HPDE6-E6E7 (cell line): ENCODE measurements at regions not wholly inside any gene's neighbourhood (a gene's known extent, or its start where the extent isn't known, plus 50 kb on each side); places are given as distances from the start of the nearest gene placed in this dataset.

Experiments used
- DNase-seq: peaks from one replicate; pipeline ENCODE4 v3.0.0; 2011; ENCODE audit warnings: missing footprints; ENCODE audit errors: extremely low spot score

DNA sequence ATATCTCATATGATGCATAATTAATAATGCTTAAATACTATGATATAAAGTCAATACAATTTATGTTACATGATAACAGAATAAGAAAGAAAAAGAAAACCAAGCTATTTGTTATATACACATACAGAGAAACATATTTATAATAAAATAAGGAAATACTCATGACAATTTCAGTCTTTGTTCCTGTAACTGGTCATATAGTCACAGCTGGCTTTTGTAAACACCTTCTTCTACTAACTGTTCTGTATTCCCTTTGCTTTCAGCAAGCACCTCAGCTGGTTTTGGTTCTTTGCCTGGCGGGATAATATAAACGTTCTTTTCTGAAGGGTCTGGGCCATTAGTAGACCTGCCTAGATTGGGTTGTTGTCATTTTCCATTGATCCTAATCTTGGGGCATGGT, 158.5 kb downstream of the COPS8 start:
- DNase-seq, result no peak

DNA sequence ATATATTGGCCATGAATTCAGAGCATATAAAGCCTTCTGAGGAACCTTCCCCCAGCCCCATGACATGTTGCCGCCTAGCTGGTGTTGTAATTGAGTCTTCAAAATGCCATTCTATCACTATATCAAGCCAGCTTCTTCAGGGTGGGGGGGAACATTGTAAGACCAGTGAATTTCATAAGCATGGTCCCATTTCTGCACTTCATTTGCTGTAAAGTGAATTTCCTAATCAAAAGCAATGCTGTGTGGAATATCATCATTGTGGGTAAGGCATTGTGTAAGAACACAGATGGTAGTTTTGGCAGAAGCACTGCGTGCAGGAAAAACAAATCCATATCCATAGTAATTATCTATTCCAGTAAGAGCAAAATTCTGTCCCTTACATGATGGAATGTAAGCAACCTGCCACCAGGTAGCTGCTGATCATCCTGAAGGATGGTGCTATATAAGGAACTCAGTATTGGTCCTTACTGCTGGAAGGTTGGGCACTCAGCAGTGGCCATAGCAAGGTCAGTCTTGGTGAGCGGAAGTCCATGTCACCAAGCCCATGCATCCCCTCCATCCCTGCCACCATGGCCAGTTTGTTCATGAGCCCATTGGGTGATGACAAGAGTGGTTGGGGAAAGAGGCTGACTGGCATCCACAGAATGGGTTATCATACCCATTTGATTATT, 159.4 kb downstream of the COPS8 start:
- DNase-seq, result no peak

DNA sequence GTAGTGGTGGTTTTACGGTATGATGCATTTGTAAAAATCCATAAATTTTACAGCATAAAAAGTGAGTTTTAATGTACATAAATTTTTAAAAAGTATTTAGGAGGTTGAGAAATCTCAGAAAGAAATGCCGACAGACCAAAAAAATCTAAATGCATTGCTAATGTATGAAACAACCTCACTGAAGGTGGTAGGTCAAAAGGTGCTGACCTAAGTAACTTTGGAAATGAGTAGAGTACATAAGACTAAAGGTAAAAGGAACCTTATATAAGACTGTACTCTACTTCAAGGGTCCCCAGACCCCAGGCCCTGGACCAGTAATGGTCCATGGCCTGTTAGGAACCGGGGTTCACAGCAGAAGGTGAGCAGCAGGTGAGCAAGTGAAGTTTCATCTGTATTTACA, 163.4 kb downstream of the COL6A3 start:
- no peak for DNase-seq

DNA sequence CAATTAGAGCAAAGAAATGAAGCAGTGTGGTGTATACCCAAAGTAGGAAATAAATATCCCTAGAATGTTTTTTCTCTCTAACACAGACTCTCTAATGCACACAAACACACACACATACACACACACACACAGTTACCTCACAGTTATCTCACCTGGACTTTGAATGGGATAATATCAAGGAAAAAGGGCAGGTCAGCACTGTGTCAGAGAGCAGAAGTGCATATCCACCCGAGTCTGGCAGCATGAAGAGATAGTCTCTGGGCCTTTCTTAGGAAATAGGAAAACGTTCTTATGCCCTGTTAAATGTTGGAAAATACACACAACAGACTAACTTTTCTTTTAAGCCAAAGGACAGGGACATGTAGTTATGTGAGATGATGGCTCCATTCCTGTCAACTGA, 162.0 kb downstream of the COL6A3 start:
- DNase-seq, result no peak

GRCh38 chr2:237253046-237253702, 160.8 kb downstream of the COL6A3 start:
- DNase-seq, result no peak

GRCh38 chr2:237254369-237254861, 159.5 kb downstream of the COL6A3 start:
- DNase-seq, result no peak

DNA sequence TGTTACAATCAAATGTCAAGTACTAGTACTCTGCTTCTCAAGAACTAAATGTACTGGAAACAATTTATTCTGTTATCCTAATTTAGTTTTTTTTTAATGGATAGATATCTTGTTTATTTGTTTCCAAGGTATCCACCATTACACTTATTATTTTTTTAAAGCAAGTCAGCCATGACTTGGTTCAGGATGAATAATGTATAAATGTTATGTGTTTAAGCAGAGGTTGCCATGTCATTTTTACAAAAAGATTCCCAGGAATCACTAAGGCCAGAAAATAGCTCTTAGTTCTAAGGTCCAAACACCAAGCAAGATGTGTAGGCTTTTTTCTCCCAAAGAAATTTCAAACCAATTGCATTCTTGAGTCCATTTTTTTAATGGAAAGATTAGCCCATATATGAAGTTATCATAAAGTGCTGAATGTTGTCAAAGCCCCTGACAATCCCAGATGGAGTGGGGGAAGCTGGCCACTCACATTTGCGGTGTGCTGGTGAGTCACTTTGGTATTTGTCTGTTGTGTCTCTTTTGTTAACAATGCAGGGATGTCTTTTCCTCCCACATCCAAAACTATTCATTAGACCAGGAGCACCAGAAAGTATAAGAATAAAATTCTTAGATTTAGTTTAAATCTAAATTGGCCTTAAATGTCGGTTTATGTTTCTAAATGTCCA, 158.9 kb downstream of the COL6A3 start:
- no peak for DNase-seq

- DNase-seq, result no peak
Observed at GRCh38 chr2:237256887-237257286, 157.1 kb downstream of the COL6A3 start.

DNA sequence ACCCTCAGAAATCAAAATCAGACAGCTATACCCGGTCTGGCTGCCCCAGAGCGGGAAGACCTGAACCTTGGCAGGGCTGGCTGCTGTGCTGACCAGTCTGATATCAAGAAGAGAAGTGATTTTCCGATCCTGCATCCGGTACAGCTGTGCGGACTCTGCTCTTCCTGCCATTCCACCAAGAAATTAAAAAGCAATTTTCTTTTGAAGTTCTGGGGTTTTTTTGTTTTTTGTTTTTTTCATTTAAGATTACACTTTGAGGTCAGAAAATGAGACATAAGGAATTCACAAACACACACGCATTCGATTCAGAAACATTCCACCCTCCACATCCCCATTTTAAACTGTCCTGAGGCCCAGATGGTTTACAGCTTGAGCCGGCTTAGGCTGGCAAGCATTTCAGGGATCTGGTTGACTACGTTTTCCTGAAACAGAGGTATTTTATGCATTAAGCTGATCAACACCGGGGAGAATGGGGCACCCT, 156.5 kb downstream of the COL6A3 start:
- DNase-seq, result no peak

DNA sequence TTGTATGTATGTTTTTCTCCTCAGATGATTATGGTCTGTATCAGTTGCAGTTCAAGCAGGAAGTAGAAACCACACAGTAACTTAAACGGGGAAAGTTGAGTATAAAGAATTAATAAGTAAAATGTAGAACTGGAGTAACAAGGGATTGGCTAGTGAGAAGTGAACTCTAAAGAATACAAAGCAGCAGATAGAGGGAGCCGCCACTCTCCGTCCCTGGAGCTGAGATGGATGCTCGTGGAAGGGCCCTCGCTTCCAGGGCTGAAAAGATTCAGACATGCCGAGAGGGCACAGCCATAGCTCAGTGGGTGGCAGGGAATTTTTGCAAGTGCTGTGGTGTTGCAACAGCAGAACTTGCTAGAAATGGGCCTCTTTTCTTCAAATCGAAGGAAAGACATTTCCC, 155.8 kb downstream of the COL6A3 start:
- no peak for DNase-seq

- DNase-seq, result no peak
Observed at GRCh38 chr2:237258615-237259014, 155.3 kb downstream of the COL6A3 start.

GRCh38 chr2:237259201-237259600, 154.8 kb downstream of the COL6A3 start:
- DNase-seq, result no peak

GRCh38 chr2:237260039-237260620, 153.8 kb downstream of the COL6A3 start:
- no peak for DNase-seq

DNA sequence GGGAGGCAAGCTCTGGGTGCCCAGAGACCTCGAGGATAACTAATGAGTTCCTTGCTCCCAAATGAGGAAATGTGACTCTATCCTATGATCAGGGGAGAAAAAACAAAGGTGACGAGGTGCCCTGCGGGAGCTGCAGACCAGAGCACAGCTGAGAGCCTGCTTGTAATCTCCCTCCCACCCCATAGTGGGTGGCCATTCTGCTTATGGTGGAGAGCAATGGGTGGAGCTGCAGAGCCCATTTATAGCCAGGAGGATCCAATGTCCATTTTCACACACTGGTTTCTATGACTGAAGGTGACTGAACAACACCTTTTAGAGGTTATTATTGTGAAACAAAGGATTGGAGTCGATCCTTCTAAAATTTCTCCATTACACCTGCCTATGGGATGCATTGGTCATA, 153.3 kb downstream of the COL6A3 start:
- no peak for DNase-seq

GRCh38 chr2:237261327-237261726, 152.6 kb downstream of the COL6A3 start:
- no peak for DNase-seq

DNA sequence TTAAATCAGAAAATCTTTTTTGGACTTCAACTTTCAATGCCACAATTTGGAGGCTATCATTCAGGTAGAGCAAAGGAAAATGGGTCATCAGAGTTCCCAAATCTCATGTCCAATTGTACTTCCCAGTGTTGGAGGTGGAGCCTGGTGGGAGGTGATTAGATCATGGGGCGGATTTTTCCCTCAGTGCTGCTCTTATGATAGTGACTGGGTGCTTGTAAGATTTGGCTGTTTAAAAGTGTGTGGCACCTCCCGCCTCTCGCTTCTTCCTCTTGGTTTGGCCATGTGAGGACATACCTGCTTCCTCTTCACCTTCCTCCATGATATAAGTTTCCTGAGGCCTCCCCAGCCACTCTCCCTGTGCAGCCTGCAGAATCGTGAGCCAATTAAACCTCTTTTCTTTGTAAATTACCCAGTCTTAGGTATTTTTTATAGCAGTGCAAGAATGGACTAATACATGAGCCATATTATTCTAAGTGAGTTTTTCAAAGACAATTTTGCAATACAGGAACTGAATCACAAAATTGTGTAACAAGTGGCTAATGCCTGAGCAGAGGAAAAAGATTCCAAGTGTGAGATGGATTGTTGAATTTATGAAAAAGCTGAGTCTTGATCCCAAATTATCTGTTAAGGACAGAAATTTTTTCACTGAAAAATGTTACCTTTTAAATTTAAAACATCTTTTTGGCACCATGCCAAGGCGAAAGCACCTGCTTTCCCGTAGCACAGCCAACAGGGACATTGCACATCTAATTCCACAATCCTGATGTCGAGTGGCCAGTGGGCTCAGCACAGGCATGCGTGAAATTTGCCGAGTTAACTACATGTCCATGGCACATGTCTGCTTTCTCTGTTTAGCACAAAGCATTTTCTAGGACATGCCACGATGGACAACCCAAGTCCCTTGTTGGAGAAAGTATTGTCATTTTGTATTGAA, 150.9 kb downstream of the COL6A3 start:
- DNase-seq, result peak; percentile 46

GRCh38 chr2:237264480-237265219, 149.3 kb downstream of the COL6A3 start:
- no peak for DNase-seq

GRCh38 chr2:237268004-237268708, 145.8 kb downstream of the COL6A3 start:
- no peak for DNase-seq

- DNase-seq, result no peak
Observed at GRCh38 chr2:237269138-237269875, 144.7 kb downstream of the COL6A3 start.
